PC-3 (cell line): ENCODE measurements at regions not wholly inside any gene's neighbourhood (a gene's known extent, or its start where the extent isn't known, plus 50 kb on each side); places are given as distances from the start of the nearest gene placed in this dataset.

ENCODE experiments used
- ATAC-seq: fragments of 200-7000 bp; cut with Tn5 transposase; 2 replicates; pipeline ENCODE4 v1.9.1; 2020; ENCODE audit warnings: mild to moderate bottlenecking, moderate library complexity
- BruUV-seq: library from RNA; stranded (reverse); fragments of 400-500 nt; replicated peaks from 2 replicates; lab custom pipeline; 2021; lab: Mats Ljungman, UMichigan
- CTCF ChIA-PET: fragments of 300-600 bp; sonication (Branson Sonifier 250); formaldehyde crosslinking; loops from one replicate; lab custom pipeline; 2022; ENCODE audit warnings: antibody characterized with exemption; lab: Charles Lee
- POLR2A ChIA-PET: fragments of 300-600 bp; sonication (Branson Sonifier 250); formaldehyde crosslinking; loops from one replicate; lab custom pipeline; 2022; ENCODE audit warnings: antibody characterized with exemption; ENCODE audit not compliant: unreplicated experiment; lab: Charles Lee
- DNase-seq: peaks from one replicate; pipeline ENCODE4 v3.0.0-alpha.2; 2015
- H2AFZ ChIP-seq: fragments of 300-600 bp; sonication (generic); 2 replicates; pipeline ENCODE4 v1.6.0; 2016; ENCODE audit warnings: antibody characterized with exemption, low read length
- H3F3A ChIP-seq: fragments of 300-600 bp; sonication (generic); one replicate; pipeline ENCODE4 v1.6.0; 2017; ENCODE audit warnings: antibody characterized with exemption, low read length, control low read depth, mild to moderate bottlenecking; ENCODE audit not compliant: unreplicated experiment
- H3K27ac ChIP-seq: fragments of 300-600 bp; sonication (generic); 2 replicates; pipeline ENCODE4 v1.5.1; 2016; ENCODE audit warnings: mild to moderate bottlenecking, low read length
- H3K27me3 ChIP-seq: fragments of 300-600 bp; sonication (generic); 2 replicates; pipeline ENCODE4 v1.6.1; 2016; ENCODE audit warnings: low read length, mixed read lengths
- H3K36me3 ChIP-seq: fragments of 300-600 bp; sonication (generic); 2 replicates; pipeline ENCODE4 v1.6.1; 2016; ENCODE audit warnings: low read depth, mixed run types, low read length, mixed read lengths
- H3K4me1 ChIP-seq: fragments of 300-600 bp; sonication (generic); 2 replicates; pipeline ENCODE4 v1.5.1; 2016; ENCODE audit warnings: low read length; ENCODE audit not compliant: insufficient read depth
- H3K4me2 ChIP-seq: fragments of 300-600 bp; sonication (generic); 2 replicates; pipeline ENCODE4 v1.6.0; 2016; ENCODE audit warnings: low read length
- H3K4me3 ChIP-seq: fragments of 300-600 bp; sonication (generic); 2 replicates; pipeline ENCODE4 v1.5.1; 2016; ENCODE audit warnings: mild to moderate bottlenecking, low read length, mixed read lengths
- H3K79me2 ChIP-seq: fragments of 300-600 bp; sonication (generic); 2 replicates; pipeline ENCODE4 v1.6.1; 2017; ENCODE audit warnings: low read length, mixed read lengths
- H3K9ac ChIP-seq: fragments of 300-600 bp; sonication (generic); 2 replicates; pipeline ENCODE4 v1.6.0; 2016; ENCODE audit warnings: mild to moderate bottlenecking, low read length
- H3K9me2 ChIP-seq: fragments of 300-600 bp; sonication (generic); replicated peaks from 2 replicates; pipeline ENCODE4 v1.6.1; 2016; ENCODE audit warnings: mixed run types, low read length, mixed read lengths
- H3K9me3 ChIP-seq: fragments of 300-600 bp; sonication (generic); 2 replicates; pipeline ENCODE4 v1.6.1; 2016; ENCODE audit warnings: low read length, mixed read lengths
- H4K20me1 ChIP-seq: fragments of 300-600 bp; sonication (generic); 2 replicates; pipeline ENCODE4 v1.6.1; 2016; ENCODE audit warnings: low read length, mixed read lengths
- CTCF ChIP-seq: fragments of 300-600 bp; sonication (generic); conservative IDR thresholded peaks from 2 replicates; pipeline ENCODE4 v1.5.1; 2017; ENCODE audit warnings: antibody characterized with exemption, low read depth, mild to moderate bottlenecking, low read length
- EZH2 ChIP-seq: fragments of 300-600 bp; sonication (generic); IDR thresholded peaks from one replicate; pipeline ENCODE4 v1.6.1; 2017; ENCODE audit warnings: antibody characterized with exemption, mild to moderate bottlenecking, low read length; ENCODE audit not compliant: unreplicated experiment
- EZH2phosphoT487 ChIP-seq: fragments of 300-600 bp; sonication (generic); IDR thresholded peaks from 2 replicates; pipeline ENCODE4 v1.6.1; 2018; ENCODE audit warnings: mild to moderate bottlenecking, antibody characterized with exemption, low read length, borderline replicate concordance
- intact Hi-C: fragments of 100-400 bp; cut with micrococcal nuclease; formaldehyde crosslinking; loops from 2 replicates; pipeline ENCODE4 v1.9.0; 2023

GRCh38 chr12:132411457-132411856, 78.5 kb upstream of the FBRSL1 start:
- no peak for ATAC-seq
- ChIA-PET CTCF (no interaction called here), POLR2A (no interaction called here)

GRCh38 chr12:132410849-132411248, 79.1 kb upstream of the FBRSL1 start:
- no peak for TF ChIP-seq CTCF
- TF ChIP-seq EZH2 = no peak
- TF ChIP-seq EZH2phosphoT487 = no peak
- ATAC-seq = no peak
- Histone ChIP-seq H3K9me2 (no peaks in the 10 kb centered on the region), H2AFZ (no peak overlapping the region), H3K4me2 (no peak overlapping the region), H3K27me3 (no peaks in the 10 kb centered on the region), H3K27ac (no peak overlapping the region), H3K79me2 (no peaks in the 10 kb centered on the region), H3K4me3 (no peak overlapping the region), H4K20me1 (no peaks in the 10 kb centered on the region), H3K9me3 (no peaks in the 10 kb centered on the region), H3K4me1 (no peaks in the 10 kb centered on the region; the same call in 1 of the 2 replicates), H3K9ac (no peak overlapping the region), H3K36me3 (no peaks in the 10 kb centered on the region), H3F3A (no peaks in the 10 kb centered on the region)
- DNase-seq = no peak
- intact Hi-C loops = no loop called here
- CTCF ChIA-PET = no interaction called here
- POLR2A ChIA-PET = no interaction called here
- BruUV-seq = no TSS peak

More at GRCh38 chr12:132411457-132411856, 78.5 kb upstream of the FBRSL1 start:
- no peaks in the 10 kb centered on the region for H3K9me3 ChIP-seq
- H3K27ac ChIP-seq = no peak overlapping the region
- no peaks in the 10 kb centered on the region for H3K79me2 ChIP-seq
- no peak overlapping the region for H3K4me3 ChIP-seq
- BruUV-seq = no TSS peak
- H4K20me1 ChIP-seq = no peaks in the 10 kb centered on the region
- intact Hi-C loops = no loop called here
- H3F3A ChIP-seq = no peaks in the 10 kb centered on the region
- H2AFZ ChIP-seq = no peak overlapping the region
- H3K4me1 ChIP-seq = no peaks in the 10 kb centered on the region; the same call in 1 of the 2 replicates
- no peaks in the 10 kb centered on the region for H3K36me3 ChIP-seq
- H3K9ac ChIP-seq = no peak overlapping the region
- no peaks in the 10 kb centered on the region for H3K27me3 ChIP-seq
- DNase-seq = no peak
- TF ChIP-seq CTCF (no peak), EZH2 (no peak), EZH2phosphoT487 (no peak)
- no peak overlapping the region for H3K4me2 ChIP-seq
- H3K9me2 ChIP-seq = no peaks in the 10 kb centered on the region

GRCh38 chr12:132410296-132410625, 79.7 kb upstream of the FBRSL1 start:
- no peak for DNase-seq
- intact Hi-C loops = no loop called here
- peaks cover 4% of the 10 kb centered on the region for H3K27me3 ChIP-seq
- no peak overlapping the region for H3K9ac ChIP-seq
- no peaks in the 10 kb centered on the region for H3K9me3 ChIP-seq
- POLR2A ChIA-PET = no interaction called here
- no peaks in the 10 kb centered on the region for H3K79me2 ChIP-seq
- no peak for TF ChIP-seq EZH2
- no peak for TF ChIP-seq EZH2phosphoT487
- TF ChIP-seq CTCF = no peak
- no peaks in the 10 kb centered on the region for H3K36me3 ChIP-seq
- no TSS peak for BruUV-seq
- no peaks in the 10 kb centered on the region; the same call in 1 of the 2 replicates for H3K4me1 ChIP-seq
- no peaks in the 10 kb centered on the region for H3K9me2 ChIP-seq
- no peak overlapping the region for H2AFZ ChIP-seq
- H3K27ac ChIP-seq = no peak overlapping the region
- no peaks in the 10 kb centered on the region for H3F3A ChIP-seq
- no peak overlapping the region for H3K4me2 ChIP-seq
- no peaks in the 10 kb centered on the region for H4K20me1 ChIP-seq
- no peak for ATAC-seq
- H3K4me3 ChIP-seq = no peak overlapping the region
- CTCF ChIA-PET = no interaction called here
